ENCODE measurements at regions not wholly inside any gene's neighbourhood (a gene's known extent, or its start where the extent isn't known, plus 50 kb on each side); places are given as distances from the start of the nearest gene placed in this dataset.
"Not testable (repeated sequence)": the region's sequence is repeated elsewhere in the genome, so short reads cannot be mapped to it uniquely, and the experiment has no call there.

DNA sequence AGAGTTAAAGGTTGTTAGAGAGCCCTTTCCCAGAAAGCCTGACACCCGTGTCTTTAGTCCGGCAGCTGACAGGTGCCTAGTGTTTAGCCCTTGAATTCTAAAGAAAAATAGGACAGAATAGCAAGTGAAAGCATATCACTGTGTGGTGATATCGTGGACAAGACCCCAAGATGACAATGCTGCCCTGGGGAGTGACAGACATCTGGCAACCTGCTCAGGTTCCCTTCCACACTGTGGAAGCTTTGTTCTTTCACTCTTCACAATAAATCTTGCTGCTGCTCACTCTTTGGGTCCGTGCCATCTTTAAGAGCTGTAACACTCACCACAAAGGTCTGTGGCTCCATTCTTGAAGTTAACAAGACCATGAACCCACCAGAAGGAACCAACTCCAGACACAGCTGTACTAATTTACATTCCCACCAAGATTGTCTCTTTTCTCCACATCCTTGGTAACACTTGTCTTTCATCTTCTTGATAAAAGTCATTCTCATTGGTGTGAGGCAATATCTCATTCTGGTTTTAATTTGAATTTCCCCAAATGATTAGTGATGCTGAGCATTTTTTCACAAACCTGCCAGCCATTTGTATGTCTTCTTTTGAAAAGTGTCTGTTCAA lies 107.6 kb upstream of the SGIP1 start (continued):
- TF ChIP-seq BCL11A (IDR thresholded peaks at IDR 0.05; ENCODE audit: low read depth in 2 of 2, low read length in 2 of 2), result no peak

DNA sequence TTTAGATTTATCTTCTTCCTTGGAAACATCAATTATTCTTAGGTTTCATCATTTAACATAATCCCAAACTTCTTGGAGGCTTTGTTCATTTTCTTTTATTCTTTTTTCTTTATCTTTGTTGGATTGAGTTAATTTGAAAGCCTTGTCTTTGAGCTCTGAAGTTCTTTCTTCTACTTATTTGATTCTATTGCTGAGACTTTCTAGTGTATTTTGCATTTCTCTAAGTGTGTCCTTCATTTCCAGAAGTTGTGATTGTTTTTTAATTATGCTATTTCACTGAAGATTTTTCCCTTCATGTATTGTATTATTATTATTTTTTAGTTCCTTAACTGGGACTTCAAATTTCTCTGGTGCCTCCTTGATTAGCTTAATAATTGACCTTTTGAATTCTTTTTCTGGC lies 103.1 kb upstream of the SGIP1 start:
- H4K20me1 ChIP-seq (replicated peaks in 1 of 2; ENCODE audit: control insufficient read depth in 1 of 2, insufficient read depth in 2 of 2, low read length in 2 of 2); H2BK5ac ChIP-seq (ENCODE audit: low read depth, low read length); H3K9me3 ChIP-seq (ENCODE audit: insufficient read depth in 2 of 2, low read depth in 1 of 2, low read length in 1 of 2); H2BK12ac ChIP-seq (ENCODE audit: low read depth, low read length); H3K27ac ChIP-seq (ENCODE audit: low read depth, low read length); FAIRE-seq; H3K18ac ChIP-seq (ENCODE audit: extremely low read depth, low read length); H3K14ac ChIP-seq (ENCODE audit: insufficient read length); H3K4me1 ChIP-seq (replicated peaks in 1 of 4; ENCODE audit: control insufficient read depth in 3 of 4, insufficient read depth in 4 of 4, low read length in 3 of 4); H3K79me1 ChIP-seq (ENCODE audit: low read depth, low read length); H4K5ac ChIP-seq (ENCODE audit: insufficient read length, low read depth, low read length); H2AFZ ChIP-seq (ENCODE audit: low read length); H4K91ac ChIP-seq (replicated peaks; ENCODE audit: insufficient read length, low read length); H3K36me3 ChIP-seq (ENCODE audit: control insufficient read depth in 2 of 4, insufficient read depth in 4 of 4, low read length in 3 of 4); POLR2A ChIA-PET (ENCODE audit: partially characterized antibody); DNase-seq (ENCODE audit: low read depth in 1 of 2, low spot score in 2 of 2); H3K9ac ChIP-seq (replicated peaks in 1 of 4; ENCODE audit: extremely low read depth in 1 of 4, low read depth in 3 of 4, low read length in 3 of 4); H2AK5ac ChIP-seq (ENCODE audit: low read depth, low read length); H3K4ac ChIP-seq (replicated peaks; ENCODE audit: insufficient read length, low read depth, low read length); H3K27me3 ChIP-seq (replicated peaks in 1 of 4; ENCODE audit: control insufficient read depth in 3 of 4, extremely low read depth in 1 of 4, insufficient read depth in 3 of 4, low read length in 3 of 4); H2BK120ac ChIP-seq (replicated peaks; ENCODE audit: low read depth, low read length); H3K23ac ChIP-seq (ENCODE audit: insufficient read length); H3K56ac ChIP-seq (replicated peaks; ENCODE audit: insufficient read length, low read depth, low read length); H3K4me3 ChIP-seq (ENCODE audit: extremely low read depth in 1 of 4, insufficient read depth in 2 of 4, low read depth in 3 of 4, low read length in 4 of 4); H2BK15ac ChIP-seq (ENCODE audit: low read length); H3K23me2 ChIP-seq (ENCODE audit: low read depth, low read length); H4K8ac ChIP-seq (ENCODE audit: extremely low read depth, insufficient read depth, low read length); H3K4me2 ChIP-seq (ENCODE audit: insufficient read depth in 1 of 2, low read depth in 2 of 2, low read length in 2 of 2); H3K79me2 ChIP-seq (ENCODE audit: control insufficient read depth in 1 of 2, insufficient read depth in 2 of 2, low read length in 2 of 2); H2BK20ac ChIP-seq (ENCODE audit: low read length): not testable (repeated sequence)
- CTCF ChIA-PET (ENCODE audit: partially characterized antibody), result interaction anchor here (0.6 to 9.7 kb wide), 3 partner anchors 15 to 458 kb away, joined by 3 to 78 read pairs (median 4); no protein-coding TSS in a partner anchor

All from H1 (cell line).